ENCODE measurements at regions not wholly inside any gene's neighbourhood (a gene's known extent, or its start where the extent isn't known, plus 50 kb on each side); places are given as distances from the start of the nearest gene placed in this dataset.

GRCh38 chr10:120002785-120003184 is 110.3 kb downstream of the SEC23IP start:
- TF ChIP-seq SIN3A (IDR thresholded peaks at IDR 0.05; ENCODE audit: borderline replicate concordance, insufficient read depth, low read depth, low read length) = no peak
- TF ChIP-seq CTCF (IDR thresholded peaks at IDR 0.05) = no peak
- TF ChIP-seq POLR2AphosphoS5 (IDR thresholded peaks at IDR 0.05; ENCODE audit: low read depth, low read length) = no peak
